ENCODE measurements at regions not wholly inside any gene's neighbourhood (a gene's known extent, or its start where the extent isn't known, plus 50 kb on each side); places are given as distances from the start of the nearest gene placed in this dataset.

DNA sequence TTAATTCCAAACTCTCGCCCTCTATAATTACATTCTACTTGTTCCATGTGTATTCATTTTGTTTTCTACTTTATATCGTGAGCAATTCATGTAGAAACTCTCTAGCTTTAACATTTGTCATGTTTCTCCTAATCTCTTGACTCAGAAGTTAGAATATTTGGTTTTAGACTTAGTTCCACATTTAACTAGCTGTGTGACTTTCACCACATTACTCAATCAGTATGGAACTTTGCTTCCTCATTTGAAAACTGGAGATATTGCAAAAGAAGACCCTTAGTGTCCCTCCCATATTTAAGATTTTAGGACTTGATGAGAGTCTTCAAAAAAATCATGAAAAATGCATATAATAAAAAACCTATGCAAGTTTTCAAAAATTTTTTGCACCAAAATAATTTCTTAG, 447.5 kb downstream of the GXYLT1 start:
- Mint-ChIP-seq H3K36me3 (no peaks in the 10 kb centered on the region), H3K9me3 (no peaks in the 10 kb centered on the region), H3K4me1 (no peaks in the 10 kb centered on the region), H3K27me3 (no peaks in the 10 kb centered on the region), H3K27ac (no peak overlapping the region), H3K4me3 (no peak overlapping the region)
- Histone ChIP-seq H3K36me3 (ENCODE audit: control insufficient read depth in 2 of 2, extremely low read depth in 1 of 2, insufficient read depth in 1 of 2, low read length in 1 of 2) (no peaks in the 10 kb centered on the region), H3K9me3 (no peaks in the 10 kb centered on the region), H3K4me1 (ENCODE audit: control insufficient read depth in 1 of 2, extremely low read depth in 1 of 2, insufficient read depth in 2 of 2, low read length in 2 of 2) (no peaks in the 10 kb centered on the region), H3K27ac (ENCODE audit: low read length) (no peak overlapping the region), H3K4me3 (ENCODE audit: control insufficient read depth in 1 of 2, extremely low read depth in 1 of 2, low read length in 1 of 2) (no peak overlapping the region), H3K27me3 (replicated peaks in 1 of 2; ENCODE audit: control insufficient read depth in 2 of 2, extremely low read depth in 1 of 2, insufficient read depth in 2 of 2, low read length in 1 of 2) (no peaks in the 10 kb centered on the region)
- POLR2A ChIA-PET: no interaction called here
- DNase-seq (no peak), ATAC-seq (replicated peaks in 1 of 4) (no peak)
- CTCF ChIA-PET: no interaction called here
- no CpG with 5 or more reads among the region's 2 CpGs for WGBS (ENCODE audit: insufficient coverage)

- no peak overlapping the region for H3K27ac ChIP-seq (ENCODE audit: low read length)
- ChIA-PET POLR2A (interaction anchor here in 1 of 2 donors (0.6 kb wide), 1 partner anchor 1014 kb away, joined by 3 read pairs; no protein-coding TSS in a partner anchor), CTCF (no interaction called here)
- peaks cover 0 to 1% (median 0%) of the 10 kb centered on the region in 3 donors for H3K9me3 Mint-ChIP-seq
- DNase-seq (no peak), ATAC-seq (replicated peaks in 1 of 4) (no peak)
- no peak overlapping the region for H3K4me3 ChIP-seq (ENCODE audit: control insufficient read depth in 1 of 2, extremely low read depth in 1 of 2, low read length in 1 of 2)
- no peaks in the 10 kb centered on the region for H3K9me3 ChIP-seq
- H3K4me1 ChIP-seq (ENCODE audit: control insufficient read depth in 1 of 2, extremely low read depth in 1 of 2, insufficient read depth in 2 of 2, low read length in 2 of 2): no peaks in the 10 kb centered on the region
- H3K36me3 ChIP-seq (ENCODE audit: control insufficient read depth in 2 of 2, extremely low read depth in 1 of 2, insufficient read depth in 1 of 2, low read length in 1 of 2): no peaks in the 10 kb centered on the region
- no peaks in the 10 kb centered on the region for H3K27me3 ChIP-seq (replicated peaks in 1 of 2; ENCODE audit: control insufficient read depth in 2 of 2, extremely low read depth in 1 of 2, insufficient read depth in 2 of 2, low read length in 1 of 2)
- no peak overlapping the region for H3K4me3 Mint-ChIP-seq
- no peaks in the 10 kb centered on the region for H3K36me3 Mint-ChIP-seq
- no peaks in the 10 kb centered on the region for H3K27me3 Mint-ChIP-seq
- H3K27ac Mint-ChIP-seq: no peak overlapping the region
- H3K4me1 Mint-ChIP-seq: no peaks in the 10 kb centered on the region
These were observed 459.7 kb downstream of the GXYLT1 start for GRCh38 chr12:41684997-41685396.

DNA sequence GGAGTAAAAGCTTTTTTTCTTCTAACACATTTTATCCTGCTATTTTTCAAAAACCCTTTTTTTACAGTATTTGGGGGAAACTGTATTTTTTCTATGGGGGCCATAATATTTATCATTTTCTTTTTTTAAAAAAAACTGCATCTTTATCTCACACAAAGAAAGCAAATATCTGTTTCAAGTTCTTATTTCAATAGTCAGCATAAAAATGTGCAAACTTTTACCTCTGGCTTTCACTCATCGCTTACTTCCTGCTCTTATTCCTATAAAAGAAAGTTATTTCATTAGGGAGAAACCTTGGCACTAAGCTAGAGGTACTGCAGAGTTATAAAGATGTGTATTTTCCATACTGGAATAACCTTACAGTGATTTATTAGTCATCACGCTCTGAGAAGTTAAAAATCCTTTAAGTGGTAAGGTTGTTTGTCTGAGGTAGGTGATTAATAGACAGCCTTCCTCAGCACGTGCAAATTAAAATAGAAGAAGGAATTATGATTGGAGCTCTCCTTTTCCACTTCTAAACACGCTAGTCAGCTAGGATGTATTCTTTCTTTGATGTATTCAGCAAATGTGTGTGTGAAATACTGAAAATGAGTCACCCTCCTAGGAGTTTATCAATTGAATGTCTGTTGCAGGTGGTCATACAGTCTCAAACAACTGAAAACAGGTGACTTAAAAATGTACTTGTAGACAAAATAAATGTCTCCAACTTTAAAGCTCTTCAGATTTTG, 461.0 kb downstream of the GXYLT1 start:
- Mint-ChIP-seq H3K27me3 (no peaks in the 10 kb centered on the region), H3K4me3 (no peak overlapping the region), H3K9me3 (peaks cover 0 to 4% (median under 1%) of the 10 kb centered on the region in 3 donors), H3K4me1 (no peaks in the 10 kb centered on the region), H3K27ac (no peak overlapping the region), H3K36me3 (no peaks in the 10 kb centered on the region)
- no peaks in the 10 kb centered on the region for H3K27me3 ChIP-seq (replicated peaks in 1 of 2; ENCODE audit: control insufficient read depth in 2 of 2, extremely low read depth in 1 of 2, insufficient read depth in 2 of 2, low read length in 1 of 2)
- no peaks in the 10 kb centered on the region for H3K4me1 ChIP-seq (ENCODE audit: control insufficient read depth in 1 of 2, extremely low read depth in 1 of 2, insufficient read depth in 2 of 2, low read length in 2 of 2)
- H3K4me3 ChIP-seq (ENCODE audit: control insufficient read depth in 1 of 2, extremely low read depth in 1 of 2, low read length in 1 of 2): no peak overlapping the region
- H3K9me3 ChIP-seq: no peaks in the 10 kb centered on the region
- ChIA-PET CTCF (interaction anchor here in 1 of 2 donors (0.7 kb wide), 1 partner anchor 694 kb away, joined by 3 read pairs; no protein-coding TSS in a partner anchor), POLR2A (no interaction called here)
- no peaks in the 10 kb centered on the region for H3K36me3 ChIP-seq (ENCODE audit: control insufficient read depth in 2 of 2, extremely low read depth in 1 of 2, insufficient read depth in 1 of 2, low read length in 1 of 2)
- H3K27ac ChIP-seq (ENCODE audit: low read length): no peak overlapping the region
- ATAC-seq (replicated peaks in 1 of 4) (no peak), DNase-seq (no peak)
- WGBS (ENCODE audit: insufficient coverage): no CpG with 5 or more reads among the region's 4 CpGs

DNA sequence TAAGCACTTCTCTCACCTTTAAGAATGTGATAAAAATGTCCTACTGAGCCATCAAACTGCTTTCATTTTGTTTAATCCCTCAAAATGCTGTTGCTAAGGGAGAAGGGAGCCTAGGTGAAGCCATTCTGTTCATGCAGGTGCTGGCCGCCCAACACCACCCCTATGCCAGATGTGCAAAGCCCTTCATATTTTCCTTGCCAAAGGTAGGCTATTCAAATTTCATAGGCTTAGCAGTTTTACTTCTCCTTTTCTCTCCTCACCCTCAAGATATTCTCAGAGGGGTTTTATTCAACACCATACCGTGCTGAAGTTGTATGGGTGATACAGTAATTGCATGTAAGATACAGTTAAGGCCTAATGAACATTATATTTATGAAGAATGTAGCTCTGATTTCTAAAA, 461.7 kb downstream of the GXYLT1 start:
- H3K4me3 ChIP-seq (ENCODE audit: control insufficient read depth in 1 of 2, extremely low read depth in 1 of 2, low read length in 1 of 2): no peak overlapping the region
- Mint-ChIP-seq H3K9me3 (peaks cover 0 to 6% (median 5%) of the 10 kb centered on the region in 3 donors), H3K27ac (no peak overlapping the region), H3K36me3 (no peaks in the 10 kb centered on the region), H3K27me3 (no peaks in the 10 kb centered on the region), H3K4me3 (no peak overlapping the region), H3K4me1 (no peaks in the 10 kb centered on the region)
- H3K27me3 ChIP-seq (replicated peaks in 1 of 2; ENCODE audit: control insufficient read depth in 2 of 2, extremely low read depth in 1 of 2, insufficient read depth in 2 of 2, low read length in 1 of 2): no peaks in the 10 kb centered on the region
- no peaks in the 10 kb centered on the region for H3K4me1 ChIP-seq (ENCODE audit: control insufficient read depth in 1 of 2, extremely low read depth in 1 of 2, insufficient read depth in 2 of 2, low read length in 2 of 2)
- H3K27ac ChIP-seq (ENCODE audit: low read length): no peak overlapping the region
- ATAC-seq (replicated peaks in 1 of 4): no peak
- no peak for DNase-seq
- no peaks in the 10 kb centered on the region for H3K36me3 ChIP-seq (ENCODE audit: control insufficient read depth in 2 of 2, extremely low read depth in 1 of 2, insufficient read depth in 1 of 2, low read length in 1 of 2)
- WGBS (ENCODE audit: insufficient coverage): no CpG with 5 or more reads among the region's 2 CpGs
- POLR2A ChIA-PET: no interaction called here
- H3K9me3 ChIP-seq: no peaks in the 10 kb centered on the region
- CTCF ChIA-PET: interaction anchor here in 1 of 2 donors (0.7 kb wide), 1 partner anchor 695 kb away, joined by 3 read pairs; no protein-coding TSS in a partner anchor

- H3K9me3 ChIP-seq: no peaks in the 10 kb centered on the region
- H3K27me3 ChIP-seq (replicated peaks in 1 of 2; ENCODE audit: control insufficient read depth in 2 of 2, extremely low read depth in 1 of 2, insufficient read depth in 2 of 2, low read length in 1 of 2): no peaks in the 10 kb centered on the region
- H3K27ac ChIP-seq (ENCODE audit: low read length): no peak overlapping the region
- ChIA-PET CTCF (no interaction called here), POLR2A (no interaction called here)
- peaks cover 0 to 6% (median 5%) of the 10 kb centered on the region in 3 donors for H3K9me3 Mint-ChIP-seq
- no peaks in the 10 kb centered on the region for H3K36me3 ChIP-seq (ENCODE audit: control insufficient read depth in 2 of 2, extremely low read depth in 1 of 2, insufficient read depth in 1 of 2, low read length in 1 of 2)
- 79% methylated on average over 3 of the region's 3 CpGs for WGBS (ENCODE audit: insufficient coverage)
- no peak for ATAC-seq (replicated peaks in 1 of 4)
- H3K27ac Mint-ChIP-seq: no peak overlapping the region
- H3K27me3 Mint-ChIP-seq: no peaks in the 10 kb centered on the region
- no peak overlapping the region for H3K4me3 Mint-ChIP-seq
- no peaks in the 10 kb centered on the region for H3K36me3 Mint-ChIP-seq
- no peak for DNase-seq
- no peak overlapping the region for H3K4me3 ChIP-seq (ENCODE audit: control insufficient read depth in 1 of 2, extremely low read depth in 1 of 2, low read length in 1 of 2)
- no peaks in the 10 kb centered on the region for H3K4me1 Mint-ChIP-seq
- H3K4me1 ChIP-seq (ENCODE audit: control insufficient read depth in 1 of 2, extremely low read depth in 1 of 2, insufficient read depth in 2 of 2, low read length in 2 of 2): no peaks in the 10 kb centered on the region
These were observed 462.8 kb downstream of the GXYLT1 start for GRCh38 chr12:41681898-41682297.

DNA sequence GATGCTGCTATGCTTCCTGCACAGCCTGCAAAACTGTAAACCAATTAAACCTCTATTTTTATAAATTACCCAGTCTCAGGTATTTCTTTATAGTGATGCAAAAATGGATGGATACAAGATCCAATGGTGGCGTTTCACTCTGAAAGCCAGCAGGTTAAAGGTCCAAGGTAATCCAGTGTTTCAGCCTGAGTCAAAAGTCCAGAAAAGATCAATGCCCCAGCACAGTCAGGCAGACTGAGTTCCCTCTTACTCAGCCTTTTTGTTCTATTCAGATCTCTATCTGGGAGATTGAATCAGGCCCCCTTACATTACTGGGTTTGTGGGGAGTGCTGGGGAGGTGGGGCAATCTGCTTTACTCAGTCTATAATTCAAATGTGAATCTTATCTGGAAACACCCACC, 464.5 kb downstream of the GXYLT1 start:
- Histone ChIP-seq H3K9me3 (no peaks in the 10 kb centered on the region), H3K27me3 (replicated peaks in 1 of 2; ENCODE audit: control insufficient read depth in 2 of 2, extremely low read depth in 1 of 2, insufficient read depth in 2 of 2, low read length in 1 of 2) (no peaks in the 10 kb centered on the region), H3K36me3 (ENCODE audit: control insufficient read depth in 2 of 2, extremely low read depth in 1 of 2, insufficient read depth in 1 of 2, low read length in 1 of 2) (no peaks in the 10 kb centered on the region), H3K4me1 (ENCODE audit: control insufficient read depth in 1 of 2, extremely low read depth in 1 of 2, insufficient read depth in 2 of 2, low read length in 2 of 2) (no peaks in the 10 kb centered on the region), H3K4me3 (ENCODE audit: control insufficient read depth in 1 of 2, extremely low read depth in 1 of 2, low read length in 1 of 2) (no peak overlapping the region), H3K27ac (ENCODE audit: low read length) (no peak overlapping the region)
- ATAC-seq (replicated peaks in 1 of 4): no peak
- 60% methylated on average over 1 of the region's 1 CpG for WGBS (ENCODE audit: insufficient coverage)
- DNase-seq: no peak
- no peaks in the 10 kb centered on the region for H3K36me3 Mint-ChIP-seq
- ChIA-PET POLR2A (no interaction called here), CTCF (no interaction called here)
- no peaks in the 10 kb centered on the region for H3K4me1 Mint-ChIP-seq
- no peak overlapping the region for H3K4me3 Mint-ChIP-seq
- no peaks in the 10 kb centered on the region for H3K27me3 Mint-ChIP-seq
- peak overlapping the region in 1 of 2 donors; percentile 55 for H3K27ac Mint-ChIP-seq
- H3K9me3 Mint-ChIP-seq: peaks cover 0 to 6% (median 5%) of the 10 kb centered on the region in 3 donors

Data from T-cell (primary cell).